Inferior parietal cortex (tissue), 1 donor: ENCODE measurements at regions not wholly inside any gene's neighbourhood (a gene's known extent, or its start where the extent isn't known, plus 50 kb on each side); places are given as distances from the start of the nearest gene placed in this dataset.
A peak's percentile ranks its signal among the peaks of the same experiment; 100 is the strongest.
"Not testable (repeated sequence)": the region's sequence is repeated elsewhere in the genome, so short reads cannot be mapped to it uniquely, and the experiment has no call there.

Experiments
- DNase-seq: peaks from one replicate; pipeline ENCODE4 v3.0.0-alpha.2; 2016; ENCODE audit errors: extremely low spot score

GRCh38 chr6:97347111-97347510 lies 64.1 kb upstream of the MMS22L start:
- DNase-seq, result no peak

- DNase-seq, result no peak
Measured at GRCh38 chr6:97361286-97361685, 78.3 kb upstream of the MMS22L start.

- no peak for DNase-seq
Measured at GRCh38 chr6:97364327-97364726, 81.3 kb upstream of the MMS22L start.

- not testable (repeated sequence) for DNase-seq
Measured at GRCh38 chr6:97382071-97382470, 99.1 kb upstream of the MMS22L start.

- DNase-seq, result no peak
Measured at GRCh38 chr6:97392735-97393134, 109.7 kb upstream of the MMS22L start.

GRCh38 chr6:97394160-97394748 lies 111.2 kb upstream of the MMS22L start:
- peak; percentile 88 for DNase-seq

- no peak for DNase-seq
Measured at GRCh38 chr6:97396880-97397279, 113.9 kb upstream of the MMS22L start.

- no peak for DNase-seq
Measured at GRCh38 chr6:97399208-97399607, 116.2 kb upstream of the MMS22L start.

- DNase-seq, result no peak
Measured at GRCh38 chr6:97401533-97401932, 118.5 kb upstream of the MMS22L start.

- no peak for DNase-seq
Measured at GRCh38 chr6:97405818-97406409, 122.9 kb upstream of the MMS22L start.

- no peak for DNase-seq
Measured at GRCh38 chr6:97406633-97407032, 123.6 kb upstream of the MMS22L start.

GRCh38 chr6:97411610-97412009 lies 128.6 kb upstream of the MMS22L start:
- no peak for DNase-seq

GRCh38 chr6:97412511-97412910 lies 129.5 kb upstream of the MMS22L start:
- no peak for DNase-seq

GRCh38 chr6:97422171-97422570 lies 139.2 kb upstream of the MMS22L start:
- DNase-seq, result no peak

GRCh38 chr6:97423190-97423589 lies 140.2 kb upstream of the MMS22L start:
- no peak for DNase-seq

GRCh38 chr6:97427648-97428047 lies 144.6 kb upstream of the MMS22L start:
- no peak for DNase-seq

GRCh38 chr6:97437087-97437486 lies 154.1 kb upstream of the MMS22L start:
- DNase-seq, result peak; percentile 69

- peak; percentile 46 for DNase-seq
Measured at GRCh38 chr6:97438011-97438671, 155.1 kb upstream of the MMS22L start.

- DNase-seq, result peak; percentile 85
Measured at GRCh38 chr6:97440590-97441176, 157.7 kb upstream of the MMS22L start.

GRCh38 chr6:97443408-97444080 lies 160.5 kb upstream of the MMS22L start:
- DNase-seq, result peak; percentile 43

- no peak for DNase-seq
Measured at GRCh38 chr6:97445407-97445806, 162.4 kb upstream of the MMS22L start.

- peak; percentile 40 for DNase-seq
Measured at GRCh38 chr6:97449444-97449966, 166.5 kb upstream of the MMS22L start.
